DND-41 (cell line): ENCODE measurements at regions not wholly inside any gene's neighbourhood (a gene's known extent, or its start where the extent isn't known, plus 50 kb on each side); places are given as distances from the start of the nearest gene placed in this dataset.

Experiments used
- ATAC-seq: fragments of 200-7000 bp; cut with Tn5 transposase; 3 replicates; pipeline ENCODE4 v1.9.1; 2021; ENCODE audit warnings: low read depth; ENCODE audit not compliant: insufficient read depth
- DNase-seq: peaks from one replicate; pipeline ENCODE4 v3.0.0-alpha.2; 2020
- H2AFZ ChIP-seq: 2 replicates; pipeline ENCODE4 v1.6.0; 2012; ENCODE audit warnings: low read depth, low read length
- H3K27ac ChIP-seq: 2 replicates; pipeline ENCODE4 v1.5.1; 2012; ENCODE audit warnings: low read length, inconsistent platforms
- H3K27me3 ChIP-seq: fragments of 200-600 bp; sonication (generic); 2 replicates; pipeline ENCODE4 v1.6.0; 2012; ENCODE audit warnings: low read length, mild to moderate bottlenecking, inconsistent platforms; ENCODE audit not compliant: insufficient read depth, poor library complexity
- H3K36me3 ChIP-seq: 2 replicates; pipeline ENCODE4 v1.5.1; 2012; ENCODE audit warnings: low read length, inconsistent platforms; ENCODE audit not compliant: insufficient read depth
- H3K4me1 ChIP-seq: 2 replicates; pipeline ENCODE4 v1.5.1; 2012; ENCODE audit warnings: mild to moderate bottlenecking, low read length; ENCODE audit not compliant: insufficient read depth
- H3K4me2 ChIP-seq: 2 replicates; pipeline ENCODE4 v1.6.0; 2012; ENCODE audit warnings: mild to moderate bottlenecking, moderate library complexity, low read length, inconsistent platforms; ENCODE audit not compliant: insufficient read depth
- H3K4me3 ChIP-seq, 2 experiments: fragments of 200-600 bp in 1 of 2; shearing (Covaris generic) in 1 of 2; 2 replicates each; pipeline ENCODE4 v1.5.1; 2012 to 2016; ENCODE audit warnings: inconsistent platforms in 2 of 2, low read length in 2 of 2, mild to moderate bottlenecking in 2 of 2, low read depth in 1 of 2, moderate library complexity in 1 of 2
- H3K79me2 ChIP-seq: 2 replicates; pipeline ENCODE4 v1.6.0; 2012; ENCODE audit warnings: low read length, inconsistent platforms; ENCODE audit not compliant: insufficient read depth
- H3K9ac ChIP-seq: 2 replicates; pipeline ENCODE4 v1.6.0; 2012; ENCODE audit warnings: low read depth, mild to moderate bottlenecking, inconsistent platforms, low read length, moderate library complexity
- H3K9me3 ChIP-seq: 2 replicates; pipeline ENCODE4 v1.5.1; 2012; ENCODE audit warnings: low read length, moderate library complexity, mild to moderate bottlenecking, inconsistent platforms; ENCODE audit not compliant: insufficient read depth, severe bottlenecking
- H4K20me1 ChIP-seq: 2 replicates; pipeline ENCODE4 v1.6.0; 2012; ENCODE audit warnings: low read length; ENCODE audit not compliant: insufficient read depth
- CTCF ChIP-seq: IDR thresholded peaks from 2 replicates; pipeline ENCODE4 v1.5.1; 2012; ENCODE audit warnings: borderline replicate concordance, low read length, moderate library complexity, mild to moderate bottlenecking; ENCODE audit not compliant: poor library complexity, severe bottlenecking; ENCODE audit errors: extremely low read depth
- EZH2 ChIP-seq: IDR thresholded peaks from 3 replicates; pipeline ENCODE4 v1.6.1; 2012; ENCODE audit warnings: borderline replicate concordance, low read depth, mild to moderate bottlenecking, moderate library complexity, low read length, inconsistent platforms; ENCODE audit not compliant: severe bottlenecking

- H3K36me3 ChIP-seq, result no peaks in the 10 kb centered on the region
- H3K27me3 ChIP-seq, result no peaks in the 10 kb centered on the region
- no peaks in the 10 kb centered on the region for H3K4me1 ChIP-seq
- no peak for DNase-seq
- no peaks in the 10 kb centered on the region for H3K79me2 ChIP-seq
- no peak overlapping the region for H3K27ac ChIP-seq
- ATAC-seq, result no peak
- H3K9ac ChIP-seq, result no peak overlapping the region
- TF ChIP-seq EZH2 (no peak), CTCF (no peak)
- no peaks in the 10 kb centered on the region for H3K9me3 ChIP-seq
- H2AFZ ChIP-seq, result no peak overlapping the region
- H3K4me2 ChIP-seq, result no peak overlapping the region
- no peaks in the 10 kb centered on the region for H4K20me1 ChIP-seq
- no peak overlapping the region for H3K4me3 ChIP-seq
Measured at GRCh38 chr13:89568276-89568675, 1779.2 kb upstream of the MIR17HG start.

- no peaks in the 10 kb centered on the region for H3K27me3 ChIP-seq
- H3K36me3 ChIP-seq, result no peaks in the 10 kb centered on the region
- no peak overlapping the region for H2AFZ ChIP-seq
- ATAC-seq (no peak), DNase-seq (no peak)
- H3K9ac ChIP-seq, result no peak overlapping the region
- no peaks in the 10 kb centered on the region for H3K79me2 ChIP-seq
- no peaks in the 10 kb centered on the region for H3K9me3 ChIP-seq
- TF ChIP-seq EZH2 (no peak), CTCF (no peak)
- no peaks in the 10 kb centered on the region for H3K4me1 ChIP-seq
- H3K4me3 ChIP-seq, result no peak overlapping the region
- no peak overlapping the region for H3K4me2 ChIP-seq
- H4K20me1 ChIP-seq, result no peaks in the 10 kb centered on the region
- no peak overlapping the region for H3K27ac ChIP-seq
Measured at GRCh38 chr13:89568746-89569145, 1778.7 kb upstream of the MIR17HG start.

GRCh38 chr13:89571676-89572075 is 1775.8 kb upstream of the MIR17HG start:
- H2AFZ ChIP-seq, result no peak overlapping the region
- H3K36me3 ChIP-seq, result no peaks in the 10 kb centered on the region
- no peak overlapping the region for H3K9ac ChIP-seq
- H3K79me2 ChIP-seq, result no peaks in the 10 kb centered on the region
- H3K4me2 ChIP-seq, result no peak overlapping the region
- H3K4me3 ChIP-seq, result no peak overlapping the region
- H3K27ac ChIP-seq, result no peak overlapping the region
- H3K4me1 ChIP-seq, result no peaks in the 10 kb centered on the region
- DNase-seq (no peak), ATAC-seq (no peak)
- H3K27me3 ChIP-seq, result no peaks in the 10 kb centered on the region
- TF ChIP-seq CTCF (no peak), EZH2 (no peak)
- no peaks in the 10 kb centered on the region for H3K9me3 ChIP-seq
- no peaks in the 10 kb centered on the region for H4K20me1 ChIP-seq

- Histone ChIP-seq H3K9me3 (no peaks in the 10 kb centered on the region), H3K4me2 (no peak overlapping the region), H3K4me3 (no peak overlapping the region), H3K79me2 (no peaks in the 10 kb centered on the region), H3K36me3 (no peaks in the 10 kb centered on the region), H3K4me1 (no peaks in the 10 kb centered on the region), H3K27me3 (no peaks in the 10 kb centered on the region), H4K20me1 (no peaks in the 10 kb centered on the region), H3K27ac (no peak overlapping the region), H2AFZ (no peak overlapping the region), H3K9ac (no peak overlapping the region)
- no peak for DNase-seq
- no peak for TF ChIP-seq EZH2
- no peak for TF ChIP-seq CTCF
- ATAC-seq, result no peak
Measured at GRCh38 chr13:89574077-89574476, 1773.4 kb upstream of the MIR17HG start.
